ENCODE measurements at regions not wholly inside any gene's neighbourhood (a gene's known extent, or its start where the extent isn't known, plus 50 kb on each side); places are given as distances from the start of the nearest gene placed in this dataset.

DNA sequence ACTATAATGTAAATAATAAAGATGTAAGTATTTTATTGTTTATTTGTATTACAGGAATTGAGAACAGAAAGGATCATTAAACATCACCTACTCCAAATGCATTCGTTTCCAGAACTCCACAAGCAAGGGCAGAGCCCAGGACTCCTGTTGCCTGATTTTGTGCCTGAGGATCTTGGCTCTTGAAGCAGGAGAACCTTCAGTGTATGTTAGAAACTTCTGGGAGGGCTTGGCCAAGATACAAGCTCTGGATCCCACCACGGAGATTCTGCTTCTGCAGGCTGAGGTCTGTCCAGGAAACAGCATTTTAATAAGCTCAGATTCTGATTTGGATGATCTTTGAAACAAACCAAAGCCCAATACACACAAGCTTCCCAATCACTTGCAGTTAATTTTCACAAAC, 142.4 kb upstream of the SOX11 start:
- intact Hi-C loops (cut with DNase I) = no loop called here
- no peak for ATAC-seq
- DNase-seq (ENCODE audit: missing footprints) = no peak

DNA sequence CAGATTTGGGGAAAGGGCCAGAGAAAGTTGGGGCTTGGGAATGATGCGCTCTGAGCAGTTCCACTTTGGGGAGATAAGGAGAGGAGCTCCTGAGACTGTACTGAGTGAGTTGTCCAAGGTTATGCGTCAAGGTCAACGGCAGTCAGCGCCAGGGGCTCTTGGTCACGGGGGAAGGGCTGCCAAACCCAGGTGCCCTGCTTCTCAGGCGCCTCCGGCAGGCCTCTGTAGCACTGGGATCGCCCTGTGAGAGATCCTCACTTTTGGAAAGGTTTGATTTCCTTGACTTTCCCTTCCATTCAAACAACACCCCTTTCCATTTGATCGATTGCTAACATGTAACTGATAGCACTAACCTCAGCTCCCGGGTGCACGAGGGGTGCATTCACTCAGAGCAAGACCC, 136.5 kb upstream of the SOX11 start:
- intact Hi-C loops (cut with DNase I) = no loop called here
- no peak for ATAC-seq
- no peak for DNase-seq (ENCODE audit: missing footprints)

DNA sequence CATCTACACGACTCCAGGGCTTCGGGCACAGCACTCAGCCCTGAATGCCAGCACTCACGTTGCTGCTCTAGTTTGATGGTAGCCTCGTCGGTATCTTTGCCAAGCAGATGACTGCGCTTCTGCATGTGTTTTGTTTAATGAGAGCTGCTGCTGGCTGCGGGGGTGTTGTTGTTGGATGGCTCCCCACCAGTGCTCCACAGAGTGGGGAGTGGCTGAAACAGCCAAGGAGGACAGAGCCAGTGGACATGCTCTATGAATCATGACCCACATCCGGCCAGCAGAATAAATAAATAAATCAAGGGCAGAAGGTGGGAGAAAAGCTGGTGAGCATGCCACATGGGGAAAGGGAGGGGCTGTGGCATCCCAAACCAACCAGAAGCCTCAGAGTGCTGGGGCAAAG, 131.2 kb upstream of the SOX11 start:
- intact Hi-C loops (cut with DNase I) = no loop called here
- DNase-seq (ENCODE audit: missing footprints) (no peak), ATAC-seq (no peak)

DNA sequence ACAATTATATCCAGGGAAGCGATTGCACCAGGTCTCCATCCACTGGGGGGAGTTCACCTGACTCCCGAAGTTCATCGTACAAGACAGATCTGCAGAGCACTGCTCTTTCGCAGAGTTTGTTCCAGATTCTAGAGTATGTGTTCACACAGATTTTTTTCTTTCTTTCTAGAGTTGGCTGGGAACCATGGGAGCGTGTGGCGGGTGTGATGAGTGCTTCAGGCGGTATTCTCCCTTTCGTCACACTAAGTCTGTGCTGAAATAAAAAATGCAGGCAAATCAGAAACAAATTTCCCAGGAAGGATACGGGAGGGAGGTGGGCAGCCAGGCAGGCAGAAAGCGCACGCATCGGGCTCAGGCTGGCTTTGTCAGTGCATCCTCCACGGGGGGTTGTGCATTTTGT, 129.8 kb upstream of the SOX11 start:
- ATAC-seq (no peak), DNase-seq (ENCODE audit: missing footprints) (no peak)
- intact Hi-C loops (cut with DNase I) = no loop called here

DNA sequence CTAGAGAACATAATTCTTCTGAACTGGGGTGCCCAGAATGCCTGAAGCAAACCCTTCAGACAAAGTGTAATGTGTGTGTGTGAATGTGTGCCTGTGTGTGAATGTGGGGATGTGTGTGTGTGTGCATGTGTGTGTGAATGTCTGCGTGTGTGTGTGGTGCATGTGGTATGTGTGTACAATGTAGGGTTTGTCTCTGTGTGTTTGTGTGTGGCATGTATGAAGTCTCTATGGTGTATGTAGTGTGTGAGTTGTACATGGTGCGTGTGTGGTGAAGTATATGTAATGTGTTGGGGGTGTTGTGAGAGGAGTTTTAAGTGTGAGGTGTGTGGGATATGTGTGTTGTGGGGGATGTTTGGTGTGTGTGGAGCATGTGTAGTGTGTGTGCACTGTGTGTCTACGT, 129.3 kb upstream of the SOX11 start:
- no peak for DNase-seq (ENCODE audit: missing footprints)
- intact Hi-C loops (cut with DNase I) = no loop called here
- no peak for ATAC-seq

DNA sequence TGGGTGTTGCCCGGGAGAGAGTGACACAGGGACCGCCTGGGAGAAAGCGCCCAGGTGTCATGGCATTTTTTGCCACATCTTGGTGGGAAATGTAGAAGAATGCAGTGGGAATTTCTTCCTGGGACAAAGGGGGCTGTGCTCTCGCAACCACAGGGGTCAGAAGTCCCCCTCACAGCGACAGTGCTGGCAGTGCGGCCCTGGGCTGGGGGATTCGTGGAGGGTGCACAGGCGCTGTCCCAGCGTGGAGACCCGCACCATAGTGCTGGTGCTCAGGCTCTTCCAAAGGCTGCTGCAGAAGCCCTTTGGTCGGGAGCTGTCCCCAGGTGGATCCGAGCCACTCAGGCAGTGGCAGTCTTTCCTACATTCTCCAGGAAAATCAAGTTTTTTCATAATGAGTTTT, 128.8 kb upstream of the SOX11 start:
- intact Hi-C loops (cut with DNase I) = no loop called here
- ATAC-seq (no peak), DNase-seq (ENCODE audit: missing footprints) (no peak)

DNA sequence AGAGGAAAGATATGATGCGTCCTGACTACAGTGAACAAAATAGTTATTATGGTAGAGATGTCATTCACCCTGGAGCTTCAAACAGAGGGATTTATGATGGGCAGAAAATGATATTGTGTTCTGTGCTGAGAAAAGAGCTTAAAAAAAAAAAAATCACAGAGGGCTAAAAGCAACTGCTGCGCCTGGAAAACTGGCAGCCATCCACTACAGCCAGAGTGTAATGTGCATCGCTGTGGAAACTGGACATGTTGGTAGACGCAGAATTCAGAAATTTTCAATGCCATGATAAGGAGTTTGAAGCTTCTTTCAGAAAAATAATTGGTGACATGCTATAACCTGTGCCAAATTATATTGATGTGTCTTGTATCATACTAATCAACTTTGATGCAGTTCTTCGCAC, 122.9 kb upstream of the SOX11 start:
- ATAC-seq = no peak
- no peak for DNase-seq (ENCODE audit: missing footprints)
- intact Hi-C loops (cut with DNase I) = no loop called here

DNA sequence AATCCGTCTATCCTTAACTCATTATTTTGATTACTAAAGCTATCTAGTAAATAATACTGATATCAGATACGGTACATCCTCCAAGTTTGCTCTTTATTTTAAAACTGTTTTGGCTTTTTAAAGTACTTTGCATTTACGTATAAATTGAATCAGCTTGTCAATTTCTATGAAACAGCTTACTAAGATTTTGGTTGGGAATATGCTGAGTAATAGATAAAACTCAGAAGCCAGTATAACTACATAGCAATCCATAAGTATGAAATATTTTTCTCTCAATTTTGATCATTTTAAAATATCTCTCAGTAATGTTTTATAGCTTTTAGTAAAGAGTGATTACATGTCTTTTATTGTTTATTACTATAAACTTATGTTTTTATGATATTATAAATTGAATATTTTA, 116.2 kb upstream of the SOX11 start:
- intact Hi-C loops (cut with DNase I) = no loop called here
- ATAC-seq (no peak), DNase-seq (ENCODE audit: missing footprints) (no peak)

DNA sequence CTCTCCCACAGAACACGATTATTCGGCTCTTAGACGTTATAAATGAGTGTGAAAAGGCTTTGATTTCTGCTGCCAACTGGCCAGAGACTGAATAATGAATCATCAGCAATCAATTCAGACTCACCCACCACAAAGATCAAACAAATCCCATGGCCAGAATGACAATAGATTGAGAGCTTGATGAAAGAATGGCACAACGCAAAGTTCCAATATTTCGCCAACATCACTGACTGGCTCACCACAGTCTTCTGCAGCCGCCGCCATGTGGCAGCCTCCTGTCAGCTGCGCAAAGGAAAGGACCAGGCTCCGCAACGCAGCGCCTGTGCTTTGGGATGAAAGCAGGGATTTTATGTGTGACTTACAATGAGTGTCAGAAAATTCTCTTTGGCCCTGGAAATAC, 104.4 kb upstream of the SOX11 start:
- ATAC-seq = no peak
- intact Hi-C loops (cut with DNase I) = no loop called here
- no peak for DNase-seq (ENCODE audit: missing footprints)

DNA sequence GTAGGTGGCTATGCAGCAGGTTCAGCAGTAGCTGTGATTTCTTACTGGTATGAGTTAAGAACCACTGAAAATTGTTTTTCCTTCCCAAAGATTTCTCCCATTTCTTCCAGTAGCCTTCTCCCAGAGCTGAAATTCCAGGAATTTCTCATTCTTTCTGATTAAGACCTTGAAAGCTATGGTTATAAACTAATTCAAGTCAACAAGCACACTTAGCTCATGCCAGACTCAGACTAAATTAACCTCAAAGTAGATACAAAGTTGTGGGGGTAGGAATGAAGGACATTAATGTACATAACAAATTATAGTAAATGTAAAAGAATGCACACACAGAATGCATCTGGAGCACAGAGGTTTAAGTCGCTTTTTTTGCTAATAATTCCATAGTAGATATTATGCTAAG, 103.6 kb upstream of the SOX11 start:
- DNase-seq (ENCODE audit: missing footprints) (no peak), ATAC-seq (no peak)
- intact Hi-C loops (cut with DNase I) = no loop called here

DNA sequence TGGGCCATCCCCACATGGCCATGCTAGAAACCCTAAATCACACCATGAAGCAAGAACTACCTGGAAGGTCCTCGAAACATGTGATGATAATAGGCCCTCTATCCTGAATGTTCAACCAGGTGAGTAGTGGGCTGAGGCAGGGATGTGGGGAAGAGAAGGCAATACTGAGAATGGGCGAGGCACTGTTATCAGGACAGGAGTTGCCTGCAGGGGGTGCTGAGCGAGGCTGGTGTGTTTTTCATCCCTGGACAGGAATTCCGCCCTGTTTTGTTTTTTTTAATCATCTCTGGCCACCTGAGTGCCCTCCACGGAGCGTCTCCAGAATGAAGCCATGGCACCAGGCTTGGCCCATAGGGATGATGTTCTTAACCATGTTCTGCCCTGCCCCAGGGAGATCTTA, 103.0 kb upstream of the SOX11 start:
- ATAC-seq (no peak), DNase-seq (ENCODE audit: missing footprints) (no peak)
- intact Hi-C loops (cut with DNase I) = no loop called here

DNA sequence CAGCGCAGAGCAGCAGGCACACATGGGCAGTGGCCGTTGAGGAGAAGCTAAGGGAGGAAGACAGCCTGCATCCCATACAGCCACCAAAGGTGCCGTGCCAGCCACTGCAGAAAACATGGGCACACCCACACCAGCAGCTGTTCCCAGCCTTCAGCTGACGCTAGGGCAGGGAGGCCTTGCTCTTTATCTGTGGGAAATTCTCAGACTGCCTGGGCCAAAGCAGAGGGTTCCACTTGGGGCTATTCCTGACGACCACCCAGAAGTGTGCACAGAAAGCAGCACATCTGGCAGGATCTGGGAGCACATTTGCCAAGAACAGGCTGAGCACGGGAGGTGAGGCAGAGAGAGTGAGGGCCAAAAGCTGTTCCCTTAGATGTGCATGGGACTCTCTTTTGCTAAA, 101.3 kb upstream of the SOX11 start:
- no peak for ATAC-seq
- DNase-seq (ENCODE audit: missing footprints) = no peak
- intact Hi-C loops (cut with DNase I) = no loop called here

DNA sequence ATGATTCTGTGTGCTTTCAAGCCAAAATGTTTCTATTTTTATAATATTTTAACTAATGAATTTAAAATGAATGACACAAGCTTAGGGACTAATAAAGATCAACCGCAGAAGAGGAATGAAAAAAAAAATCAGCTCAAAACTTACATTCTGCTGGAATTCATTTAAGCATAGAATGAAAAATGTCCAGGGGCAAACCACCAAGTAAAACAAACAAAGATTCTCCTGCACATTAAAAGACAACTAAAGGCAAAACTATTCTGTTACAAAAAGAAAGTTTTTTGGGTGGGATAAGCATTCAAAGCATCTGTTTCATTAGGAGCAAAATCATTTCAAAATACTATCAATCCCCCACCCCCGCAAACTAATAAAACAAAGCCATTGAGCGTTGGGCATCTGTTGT, 99.3 kb upstream of the SOX11 start:
- intact Hi-C loops (cut with DNase I) = no loop called here
- ATAC-seq (no peak), DNase-seq (ENCODE audit: missing footprints) (no peak)

DNA sequence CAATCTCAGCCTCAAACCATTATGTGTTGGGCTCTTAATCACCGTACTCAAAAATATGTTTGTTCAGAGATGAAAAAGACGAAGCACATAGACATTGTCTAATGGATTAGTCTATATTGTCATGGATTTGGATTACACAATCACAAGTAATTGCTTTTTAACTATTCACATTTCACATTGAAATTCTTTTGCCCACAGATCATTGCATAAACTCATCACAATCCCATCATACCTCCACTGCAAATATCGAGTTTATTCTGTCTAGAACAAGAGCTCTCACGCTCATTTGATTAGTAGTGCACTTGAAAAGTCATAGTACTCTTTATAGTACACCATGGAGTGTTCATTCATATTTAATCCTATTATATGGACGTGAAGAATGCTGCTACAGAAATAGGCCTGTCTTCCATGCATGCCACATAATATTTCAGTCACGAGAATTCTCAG, 97.9 kb upstream of the SOX11 start:
- intact Hi-C loops (cut with DNase I) = no loop called here
- DNase-seq (ENCODE audit: missing footprints) (no peak), ATAC-seq (no peak)

DNA sequence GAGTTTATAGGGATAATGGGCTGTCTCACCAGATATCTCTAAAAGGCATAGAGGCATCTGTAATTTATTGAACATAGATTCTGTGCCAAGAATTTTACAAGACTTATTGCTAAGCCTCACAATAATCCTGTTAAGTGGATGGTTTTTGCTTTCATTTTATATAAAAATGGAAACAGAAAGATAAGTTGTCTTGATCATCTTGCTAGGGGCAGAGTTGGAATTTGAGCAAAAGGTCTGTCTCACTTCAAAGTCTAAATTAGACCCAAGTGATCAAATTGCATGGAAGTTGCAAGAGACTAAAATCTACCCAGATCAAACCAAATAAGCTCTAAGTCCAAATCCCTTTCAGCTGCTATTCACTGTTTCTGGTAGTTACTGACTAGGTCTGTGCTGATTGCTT, 95.3 kb upstream of the SOX11 start:
- intact Hi-C loops (cut with DNase I) = no loop called here
- ATAC-seq (no peak), DNase-seq (ENCODE audit: missing footprints) (no peak)

DNA sequence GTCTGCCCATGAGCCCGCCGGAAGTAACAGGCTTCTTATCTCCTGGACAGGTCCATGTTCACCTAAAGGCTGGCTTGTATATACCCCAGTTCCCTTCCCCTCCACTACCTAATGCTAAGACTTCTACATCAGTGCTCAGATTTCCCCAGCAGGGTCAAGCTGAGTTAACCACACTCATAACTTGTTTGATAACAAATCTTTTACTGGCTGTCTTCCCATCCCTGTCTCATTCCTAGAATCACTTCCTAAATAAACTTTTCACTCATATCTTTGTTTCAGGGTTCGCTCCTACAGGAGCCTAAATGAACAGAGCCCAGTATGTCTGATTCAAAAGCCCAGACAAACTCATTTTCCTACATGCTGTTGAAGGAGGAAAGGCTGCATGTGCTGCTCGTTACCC, 94.0 kb upstream of the SOX11 start:
- intact Hi-C loops (cut with DNase I) = no loop called here
- DNase-seq (ENCODE audit: missing footprints) = no peak

DNA sequence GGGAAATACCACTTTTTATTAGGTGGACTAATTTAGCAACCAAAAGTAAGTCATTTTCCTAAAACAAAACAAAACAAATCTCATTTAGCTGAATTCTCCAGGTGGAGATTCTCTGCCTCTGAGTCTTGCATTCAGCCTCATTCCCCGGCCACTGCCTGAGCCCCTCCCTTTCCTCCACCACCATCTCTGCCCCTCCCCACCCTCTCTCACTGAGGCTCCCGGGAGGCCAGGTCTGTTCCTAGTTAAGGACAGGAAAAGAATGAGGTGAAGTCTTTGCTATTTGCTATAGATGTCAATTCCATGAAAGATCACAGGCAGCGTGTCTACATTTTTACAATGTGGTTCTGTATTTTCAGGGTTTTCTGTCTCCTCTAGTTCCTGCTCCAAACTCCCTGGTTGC, 83.0 kb upstream of the SOX11 start:
- intact Hi-C loops (cut with DNase I) = no loop called here
- DNase-seq (ENCODE audit: missing footprints) = no peak
- ATAC-seq = no peak

More for the DNA sequence above, 94.0 kb upstream of the SOX11 start:
- ATAC-seq = no peak

DNA sequence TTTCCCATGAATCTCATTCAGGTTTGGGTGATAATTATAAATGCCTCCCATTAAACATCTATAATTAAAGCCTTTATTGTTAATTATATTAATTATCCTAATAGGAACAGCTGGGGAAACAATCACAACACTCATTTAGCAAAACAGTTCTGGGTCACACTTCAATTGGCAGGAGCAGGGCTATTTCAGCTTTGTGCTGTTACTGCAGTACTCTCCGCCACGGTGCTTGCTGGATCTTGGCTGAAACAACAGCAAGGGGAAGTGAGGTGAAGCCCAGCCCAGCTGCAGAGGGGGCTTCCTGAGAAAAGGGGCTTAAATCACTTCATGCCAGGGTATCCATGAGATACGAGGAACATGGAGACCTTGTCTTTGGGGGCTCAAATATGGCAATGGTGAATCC, 79.5 kb upstream of the SOX11 start:
- intact Hi-C loops (cut with DNase I) = no loop called here
- DNase-seq (ENCODE audit: missing footprints) (no peak), ATAC-seq (no peak)

DNA sequence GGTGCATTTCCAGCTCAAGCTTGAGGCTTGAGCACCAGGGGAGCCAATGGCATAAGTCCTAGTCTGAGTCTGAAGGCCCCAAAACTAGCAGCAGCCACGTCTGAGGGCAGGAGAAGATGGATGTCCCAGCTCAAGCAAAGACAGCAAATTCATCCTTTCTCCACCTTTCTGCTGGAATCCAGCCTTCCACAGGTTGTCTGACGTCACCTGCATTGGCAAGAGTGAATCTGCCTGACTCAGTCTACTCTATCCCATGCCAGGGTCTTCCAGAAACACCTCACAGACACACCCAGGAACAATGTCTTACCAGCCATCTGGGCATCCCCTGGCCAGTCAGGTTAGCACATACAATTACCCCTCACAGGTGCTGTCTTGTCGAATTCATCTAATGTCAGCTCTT, 76.2 kb upstream of the SOX11 start:
- ATAC-seq (no peak), DNase-seq (ENCODE audit: missing footprints) (no peak)
- intact Hi-C loops (cut with DNase I) = no loop called here

DNA sequence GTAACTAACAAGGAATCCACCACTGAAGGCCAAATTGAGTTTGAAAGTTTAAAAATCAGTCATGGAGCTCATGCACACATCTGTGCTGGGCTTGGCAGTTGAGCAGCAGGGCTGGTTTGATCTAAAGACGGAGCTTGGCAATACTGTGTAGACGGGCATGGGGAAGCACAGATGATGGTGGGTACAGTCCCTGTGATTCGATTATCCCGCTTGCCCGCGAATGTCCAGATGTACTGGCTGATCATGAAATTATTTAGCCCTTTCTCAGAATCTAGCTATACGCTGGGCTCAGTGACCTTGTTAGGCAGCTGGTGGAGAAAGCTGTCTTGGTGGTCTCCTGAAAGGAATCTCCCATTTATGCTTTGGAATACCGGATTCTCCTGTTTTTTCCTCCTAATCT, 74.8 kb upstream of the SOX11 start:
- intact Hi-C loops (cut with DNase I) = no loop called here
- no peak for ATAC-seq
- DNase-seq (ENCODE audit: missing footprints) = no peak

DNA sequence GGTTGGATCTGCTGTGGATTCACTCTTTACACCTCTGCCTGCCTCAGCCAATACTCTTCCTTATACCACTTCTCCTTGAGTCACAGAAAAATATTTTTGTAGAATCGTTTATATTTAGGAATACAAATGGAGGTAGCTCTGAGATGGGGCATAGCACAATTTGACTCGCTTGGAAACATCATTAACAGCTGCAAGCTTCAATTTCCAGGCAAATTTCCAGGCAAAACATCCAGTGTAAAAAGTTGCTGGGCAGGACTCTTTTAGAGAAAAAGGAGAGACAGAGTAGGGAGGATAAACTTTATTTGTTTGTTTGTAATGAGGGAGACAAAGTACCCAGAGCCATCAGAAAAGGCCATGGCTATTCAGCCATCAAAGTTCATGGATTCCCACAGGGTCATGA, 74.4 kb upstream of the SOX11 start:
- intact Hi-C loops (cut with DNase I) = no loop called here
- DNase-seq (ENCODE audit: missing footprints) = no peak
- ATAC-seq = no peak

DNA sequence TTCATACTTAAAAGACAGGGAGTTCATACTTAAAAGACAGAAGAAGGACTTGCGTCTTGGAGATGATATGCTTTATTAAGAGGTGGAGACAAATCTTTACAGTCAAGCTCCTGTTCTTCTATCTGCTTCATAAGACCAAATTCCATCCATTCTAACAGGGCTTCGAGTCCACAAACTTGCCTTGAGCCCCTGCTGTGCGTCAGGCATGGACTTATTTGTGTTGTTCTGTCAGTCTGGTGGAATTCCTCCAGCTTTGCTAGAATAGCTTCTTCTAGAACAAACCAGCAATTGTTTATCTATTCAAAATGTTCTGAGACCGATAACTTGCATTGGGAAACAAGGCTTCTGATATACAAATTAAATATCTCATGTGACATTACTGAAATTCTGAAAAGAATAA, 73.9 kb upstream of the SOX11 start:
- DNase-seq (ENCODE audit: missing footprints) (no peak), ATAC-seq (no peak)
- intact Hi-C loops (cut with DNase I) = no loop called here
